ENCODE measurements at regions not wholly inside any gene's neighbourhood (a gene's known extent, or its start where the extent isn't known, plus 50 kb on each side); places are given as distances from the start of the nearest gene placed in this dataset.
A peak's percentile ranks its signal among the peaks of the same experiment; 100 is the strongest.

GRCh38 chr2:611519-611918, 65.7 kb downstream of the TMEM18 start:
- peak; percentile 64 for DNase-seq (ENCODE audit: low spot score)
- intact Hi-C loops (cut with DNase I), result no loop called here

GRCh38 chr2:610491-610890, 66.7 kb downstream of the TMEM18 start:
- intact Hi-C loops (cut with DNase I), result no loop called here
- DNase-seq (ENCODE audit: low spot score), result no peak

GRCh38 chr2:609881-610280, 67.3 kb downstream of the TMEM18 start:
- DNase-seq (ENCODE audit: low spot score), result peak; percentile 53
- intact Hi-C loops (cut with DNase I), result no loop called here

DNA sequence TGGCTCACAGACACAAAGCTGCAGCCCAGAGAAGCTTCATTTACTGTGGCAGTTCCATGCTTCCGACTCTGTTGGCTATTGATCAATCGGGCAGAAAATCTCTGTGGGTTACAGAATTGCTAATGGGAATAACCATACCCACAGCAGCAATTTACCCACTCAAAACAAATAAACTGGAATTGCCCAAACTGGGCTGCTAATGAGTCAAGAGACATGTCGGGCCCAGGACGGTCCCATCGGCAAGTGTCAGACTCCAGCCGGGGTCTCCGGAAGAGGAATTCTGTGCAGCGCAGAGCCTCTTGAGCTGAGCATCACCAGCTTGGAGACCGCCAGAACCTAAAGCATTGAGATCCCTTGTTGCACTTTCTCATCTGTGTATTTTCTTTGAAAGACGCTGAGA, 67.8 kb downstream of the TMEM18 start:
- DNase-seq (ENCODE audit: low spot score), result peak; percentile 54
- intact Hi-C loops (cut with DNase I), result no loop called here

DNA sequence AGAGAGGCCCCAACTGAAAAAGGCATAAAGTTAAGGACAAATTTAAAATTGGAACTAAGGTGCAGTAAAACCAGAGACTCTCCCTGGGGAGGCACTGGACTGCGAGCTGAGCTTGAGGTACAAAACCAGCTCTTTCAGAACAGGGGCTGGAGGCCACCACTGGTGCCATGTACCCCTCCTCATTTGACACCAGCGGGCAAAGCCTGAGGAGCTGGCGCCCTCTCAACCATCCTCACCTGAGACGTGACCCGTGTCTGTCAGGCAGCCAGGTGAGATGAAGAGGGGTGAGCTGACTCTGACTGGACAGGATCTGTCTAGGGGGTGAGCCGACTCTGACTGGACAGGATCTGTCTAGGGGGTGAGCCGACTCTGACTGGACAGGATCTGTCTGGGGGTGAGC, 68.5 kb downstream of the TMEM18 start:
- DNase-seq (ENCODE audit: low spot score), result peak; percentile 58
- intact Hi-C loops (cut with DNase I), result no loop called here

DNA sequence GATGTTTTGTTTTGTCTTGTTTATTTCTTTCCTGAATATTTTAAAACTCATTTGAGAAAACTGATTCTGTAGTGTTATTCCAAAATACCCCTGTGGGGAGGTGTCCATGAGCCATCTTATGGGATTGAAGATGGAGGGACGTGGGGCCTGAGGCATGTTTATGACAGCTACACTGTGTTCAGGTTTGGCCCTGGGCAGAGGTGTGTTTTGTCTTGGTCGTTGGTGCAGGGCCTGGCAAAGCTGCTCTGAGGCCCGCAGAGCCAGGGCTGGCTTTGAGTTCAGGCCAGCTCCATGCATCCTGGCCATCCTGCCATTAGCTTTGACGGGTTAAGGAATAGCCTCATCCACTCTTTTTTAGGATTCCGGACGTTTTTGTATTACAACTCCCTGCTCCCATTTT, 68.9 kb downstream of the TMEM18 start:
- peak; percentile 45 for DNase-seq (ENCODE audit: low spot score)
- intact Hi-C loops (cut with DNase I), result no loop called here

DNA sequence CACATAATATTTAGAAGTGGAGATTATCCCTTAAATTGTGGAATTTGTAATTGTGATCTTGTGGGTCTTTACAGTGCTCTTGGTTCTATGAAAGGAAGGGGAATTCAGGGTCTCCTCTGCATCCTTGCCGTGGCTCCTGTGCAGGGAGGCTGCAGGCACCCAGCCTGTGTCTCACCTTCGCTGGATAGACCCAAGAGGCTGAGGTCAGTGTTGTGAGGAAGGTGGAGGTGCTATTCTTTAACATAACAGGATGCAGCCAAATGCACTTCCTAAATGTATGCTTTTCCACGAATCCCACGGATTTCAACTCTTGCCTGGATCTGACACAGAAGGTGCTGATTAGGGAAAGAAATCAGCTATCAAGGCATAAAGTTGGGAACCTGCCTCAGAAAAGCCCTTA, 69.5 kb downstream of the TMEM18 start:
- no peak for DNase-seq (ENCODE audit: low spot score)
- intact Hi-C loops (cut with DNase I), result no loop called here

DNA sequence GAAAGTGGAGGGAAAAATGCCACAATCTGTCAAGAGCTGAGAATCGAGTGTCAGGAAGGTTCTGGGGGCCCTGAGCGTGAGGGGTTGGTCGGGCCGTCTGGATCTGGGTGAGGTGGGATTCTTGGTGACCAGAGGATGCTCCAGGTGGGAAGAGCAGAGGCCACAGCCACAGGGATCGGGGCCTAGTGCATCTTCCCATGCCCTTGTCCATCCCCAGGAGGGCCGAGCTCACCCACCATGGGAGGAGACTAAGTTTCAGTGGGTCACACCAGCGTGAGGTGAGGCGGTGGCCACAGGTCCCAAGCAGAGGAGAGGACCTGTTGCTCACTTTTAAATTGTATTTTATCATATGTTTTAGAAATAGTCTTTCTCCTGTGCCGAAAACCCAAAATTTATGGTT, 70.0 kb downstream of the TMEM18 start:
- no peak for DNase-seq (ENCODE audit: low spot score)
- intact Hi-C loops (cut with DNase I), result no loop called here

DNA sequence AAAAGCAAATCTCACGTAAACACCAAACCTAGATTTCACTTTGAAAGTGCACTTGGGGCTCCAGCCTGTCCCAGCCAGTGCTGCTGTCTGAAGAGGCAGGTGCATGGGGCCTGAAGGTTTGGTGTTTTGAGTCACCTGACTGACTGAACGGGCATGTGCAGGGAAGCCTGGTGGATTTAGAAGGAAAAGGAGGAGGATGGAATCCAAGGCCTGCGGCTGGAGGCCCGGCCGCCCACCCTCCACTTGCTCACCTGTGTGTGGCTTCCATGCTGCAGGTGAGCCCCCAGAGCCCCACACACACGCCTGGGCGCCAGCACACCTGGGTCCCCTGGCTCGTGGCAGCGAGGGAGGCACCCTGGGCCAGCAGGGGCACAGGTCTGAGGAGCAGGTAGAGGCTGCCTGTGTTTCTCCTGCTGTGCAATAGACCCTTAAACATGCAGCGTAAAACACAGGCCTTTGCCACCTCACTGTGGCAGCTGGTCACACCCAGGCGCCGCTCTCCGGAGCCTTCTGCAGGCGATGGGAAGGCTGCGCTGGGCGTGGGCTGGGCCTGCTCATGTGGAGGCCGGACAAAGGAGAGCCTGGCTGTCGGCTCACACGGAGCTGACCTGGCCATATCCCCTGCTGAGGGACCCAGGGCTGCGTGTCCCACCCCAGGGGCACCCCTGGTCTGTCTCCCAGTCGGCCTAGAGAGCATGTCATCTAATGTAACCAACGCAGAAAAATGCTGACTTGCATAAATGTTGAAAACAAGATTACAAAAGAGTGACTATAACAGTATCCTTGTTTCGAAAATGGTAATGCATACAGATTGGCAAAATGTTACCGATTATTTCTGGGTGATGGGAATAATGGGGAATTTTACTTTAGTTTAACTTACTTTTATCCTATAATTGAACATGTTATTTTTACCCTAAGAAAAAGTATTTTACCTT, 71.3 kb downstream of the TMEM18 start:
- intact Hi-C loops (cut with DNase I), result no loop called here
- no peak for DNase-seq (ENCODE audit: low spot score)

DNA sequence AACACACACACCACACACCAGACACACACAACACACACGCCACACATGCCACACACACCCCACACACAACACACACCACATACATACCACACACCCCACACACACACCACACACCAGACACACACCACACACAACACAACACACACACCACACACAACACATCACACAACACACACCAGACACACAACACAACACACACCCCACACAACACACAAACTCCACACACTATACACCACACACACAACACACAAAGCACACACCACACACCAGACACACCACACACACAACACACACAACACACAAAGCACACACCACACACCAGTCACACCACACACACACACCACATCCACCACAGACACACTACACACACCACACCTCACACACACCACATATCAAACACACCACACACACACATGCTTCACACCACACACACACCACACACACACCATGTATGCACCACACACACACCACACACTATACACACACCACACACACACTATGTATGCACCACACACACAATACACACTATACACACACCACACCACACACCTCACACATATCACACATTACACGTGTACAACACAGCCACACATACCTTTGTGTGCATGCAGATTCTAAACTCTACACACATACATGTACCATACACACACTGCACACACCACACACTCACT, 72.2 kb downstream of the TMEM18 start:
- intact Hi-C loops (cut with DNase I), result no loop called here
- DNase-seq (ENCODE audit: low spot score), result no peak

- no peak for DNase-seq (ENCODE audit: low spot score)
- intact Hi-C loops (cut with DNase I), result no loop called here
Observed at GRCh38 chr2:604385-604784, 72.8 kb downstream of the TMEM18 start.

- intact Hi-C loops (cut with DNase I), result no loop called here
- no peak for DNase-seq (ENCODE audit: low spot score)
Observed at GRCh38 chr2:603869-604268, 73.3 kb downstream of the TMEM18 start.

GRCh38 chr2:603427-603826, 73.8 kb downstream of the TMEM18 start:
- intact Hi-C loops (cut with DNase I), result no loop called here
- DNase-seq (ENCODE audit: low spot score), result no peak

- no peak for DNase-seq (ENCODE audit: low spot score)
- intact Hi-C loops (cut with DNase I), result no loop called here
Observed at GRCh38 chr2:602571-603359, 74.4 kb downstream of the TMEM18 start.

GRCh38 chr2:601806-602455, 75.3 kb downstream of the TMEM18 start:
- intact Hi-C loops (cut with DNase I), result no loop called here
- DNase-seq (ENCODE audit: low spot score), result no peak

- no peak for DNase-seq (ENCODE audit: low spot score)
- intact Hi-C loops (cut with DNase I), result no loop called here
Observed at GRCh38 chr2:601387-601698, 75.9 kb downstream of the TMEM18 start.

DNA sequence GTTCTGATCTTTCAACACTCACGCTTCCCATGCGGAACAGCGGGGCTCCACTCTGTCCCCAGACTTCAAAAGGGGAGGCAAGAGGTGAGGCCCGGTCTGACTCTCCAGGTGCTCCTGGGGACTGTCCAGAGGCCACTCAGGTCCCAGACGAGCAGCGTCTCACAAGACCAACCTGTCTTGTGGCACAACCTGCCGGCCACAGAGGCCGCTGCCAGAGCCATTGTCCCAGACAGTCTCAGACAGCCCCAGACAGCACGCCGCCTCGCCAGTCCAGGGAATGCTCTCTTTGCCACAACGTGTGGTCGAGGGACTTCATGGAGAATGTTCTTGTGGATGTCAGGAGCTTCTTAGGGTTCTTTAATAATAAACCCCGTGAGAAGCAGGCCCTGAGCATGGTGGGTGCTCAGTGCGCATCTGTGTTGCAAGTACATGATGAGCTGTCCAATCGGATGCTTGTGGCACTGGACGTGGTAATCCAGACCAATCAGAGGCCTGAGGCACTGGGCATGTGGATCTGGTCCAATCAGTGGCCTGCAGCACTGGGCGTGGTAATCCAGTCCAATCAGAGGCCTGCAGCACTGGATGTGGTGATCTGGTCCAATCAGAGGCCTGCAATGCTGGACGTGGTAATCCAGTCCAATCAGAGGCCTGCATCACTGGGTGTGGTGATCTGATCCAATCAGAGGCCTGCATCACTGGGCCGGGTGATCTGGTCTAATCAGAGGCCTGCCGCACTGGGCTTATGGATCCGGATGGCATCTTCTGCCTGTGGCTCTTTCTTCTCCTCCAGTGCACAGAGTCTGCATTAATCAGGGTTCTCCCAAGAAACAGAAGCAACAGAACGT, 76.4 kb downstream of the TMEM18 start:
- intact Hi-C loops (cut with DNase I), result no loop called here
- DNase-seq (ENCODE audit: low spot score), result peak; percentile 73

GRCh38 chr2:599601-600000, 77.6 kb downstream of the TMEM18 start:
- no peak for DNase-seq (ENCODE audit: low spot score)
- intact Hi-C loops (cut with DNase I), result no loop called here

Measured in posterior vena cava (tissue), 2 donors.